ENCODE measurements at regions not wholly inside any gene's neighbourhood (a gene's known extent, or its start where the extent isn't known, plus 50 kb on each side); places are given as distances from the start of the nearest gene placed in this dataset.

DNA sequence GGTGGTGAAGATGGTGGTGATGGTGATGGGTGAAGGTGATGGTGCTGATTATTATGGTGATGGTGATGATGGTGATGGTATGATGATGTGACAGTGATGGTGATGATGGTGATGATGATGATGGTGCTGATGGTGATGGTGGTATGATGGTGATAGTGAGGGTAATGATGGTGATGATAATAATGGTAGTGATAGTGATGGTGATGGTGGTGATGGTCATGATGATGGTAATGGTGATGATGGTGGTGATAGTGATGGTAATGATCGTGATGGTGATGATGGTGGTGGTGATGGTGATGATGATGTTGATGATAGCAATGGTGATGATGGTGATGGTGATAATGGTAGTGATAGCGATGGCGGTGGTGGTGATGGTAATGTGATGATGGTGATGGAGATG is 197.9 kb upstream of the ALG10B start:
- no peak for ATAC-seq (ENCODE audit: low read depth)
- Histone ChIP-seq H3K36me3 (ENCODE audit: control insufficient read depth, insufficient read depth, low read length) (no peaks in the 10 kb centered on the region), H4K91ac (ENCODE audit: insufficient read depth, low read depth, low read length) (no peak overlapping the region), H2BK5ac (ENCODE audit: low read depth, low read length, poor library complexity, severe bottlenecking) (peak overlapping the region; percentile 65), H3K79me1 (ENCODE audit: low read depth in 1 of 2, low read length in 2 of 2) (no peaks in the 10 kb centered on the region), H4K5ac (ENCODE audit: low read depth, low read length) (no peak overlapping the region), H3K4me2 (ENCODE audit: low read depth, low read length) (no peak overlapping the region), H3K4me3 (ENCODE audit: insufficient read depth, low read depth, low read length) (no peak overlapping the region), H3K9ac (ENCODE audit: low read depth, low read length) (no peak overlapping the region), H3K14ac (replicated peaks; ENCODE audit: low read depth, low read length) (no peak overlapping the region), H2AK5ac (ENCODE audit: low read depth, low read length) (no peak overlapping the region), H2BK15ac (ENCODE audit: low read depth, low read length) (no peak overlapping the region), H3K9me1 (ENCODE audit: insufficient read depth, low read length) (no peaks in the 10 kb centered on the region), H2BK120ac (ENCODE audit: low read depth, low read length) (no peak overlapping the region), H3K4ac (ENCODE audit: low read depth, low read length) (no peak overlapping the region), H4K8ac (ENCODE audit: low read depth in 2 of 2, low read length in 2 of 2) (no peak overlapping the region), H3K23ac (ENCODE audit: low read depth, low read length) (no peak overlapping the region), H2AFZ (replicated peaks; ENCODE audit: low read length, poor library complexity) (no peak overlapping the region), H4K20me1 (ENCODE audit: insufficient read depth, low read length) (no peaks in the 10 kb centered on the region), H3K27ac (ENCODE audit: insufficient read depth, low read length) (no peak overlapping the region), H3K9me3 (ENCODE audit: control insufficient read depth, insufficient read depth, low read length) (peaks cover 14% of the 10 kb centered on the region), H2BK20ac (ENCODE audit: low read depth, low read length) (no peak overlapping the region), H2AK9ac (replicated peaks; ENCODE audit: low read depth, low read length, poor library complexity) (no peak overlapping the region), H3K18ac (ENCODE audit: low read depth, low read length) (no peak overlapping the region), H3K56ac (ENCODE audit: extremely low read depth, insufficient read depth, low read length) (no peak overlapping the region), H3K4me1 (ENCODE audit: control insufficient read depth, insufficient read depth, low read length) (no peaks in the 10 kb centered on the region), H3K27me3 (ENCODE audit: control insufficient read depth, insufficient read depth, low read length) (no peaks in the 10 kb centered on the region)
- DNase-seq, result no peak
- dilution Hi-C loops (cut with HindIII; ENCODE audit: low sequenced_read_pairs, unreplicated experiment) (no loop called here), in situ Hi-C loops (cut with MboI; ENCODE audit: low sequenced_read_pairs) (no loop called here), intact Hi-C loops (cut with micrococcal nuclease) (no loop called here)
- WGBS, 2 experiments (ENCODE audit: extremely low coverage in 2 of 2, insufficient read length in 1 of 2), result 81% methylated on average over 3 of the region's 3 CpGs; no CpG with 5 or more reads in 1 of the 2 experiments
- BruUV-seq (replicated peaks), result no TSS peak
- ChIA-PET CTCF (no interaction called here), POLR2A (ENCODE audit: unreplicated experiment) (no interaction called here)
- TF ChIP-seq, protein P1, sequence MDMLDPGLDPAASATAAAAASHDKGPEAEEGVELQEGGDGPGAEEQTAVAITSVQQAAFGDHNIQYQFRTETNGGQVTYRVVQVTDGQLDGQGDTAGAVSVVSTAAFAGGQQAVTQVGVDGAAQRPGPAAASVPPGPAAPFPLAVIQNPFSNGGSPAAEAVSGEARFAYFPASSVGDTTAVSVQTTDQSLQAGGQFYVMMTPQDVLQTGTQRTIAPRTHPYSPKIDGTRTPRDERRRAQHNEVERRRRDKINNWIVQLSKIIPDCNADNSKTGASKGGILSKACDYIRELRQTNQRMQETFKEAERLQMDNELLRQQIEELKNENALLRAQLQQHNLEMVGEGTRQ (IDR thresholded peaks at IDR 0.05; ENCODE audit: low read depth, low read length), result no peak
- TF ChIP-seq POLR2A (IDR thresholded peaks at IDR 0.05; ENCODE audit: low read depth, low read length) (no peak), CHD1 (IDR thresholded peaks at IDR 0.05; ENCODE audit: low read depth, low read length) (no peak), FOS (IDR thresholded peaks at IDR 0.05; ENCODE audit: low read depth, low read length) (no peak), CEBPB (IDR thresholded peaks at IDR 0.05; ENCODE audit: low read depth, low read length) (no peak), MAZ (IDR thresholded peaks at IDR 0.05; ENCODE audit: borderline replicate concordance, low read depth, low read length) (no peak), BHLHE40 (IDR thresholded peaks at IDR 0.05; ENCODE audit: low read depth, low read length) (no peak), MXI1 (IDR thresholded peaks at IDR 0.05; ENCODE audit: borderline replicate concordance, low read depth, low read length) (no peak)
